HG02623 (cell line): ENCODE measurements at regions not wholly inside any gene's neighbourhood (a gene's known extent, or its start where the extent isn't known, plus 50 kb on each side); places are given as distances from the start of the nearest gene placed in this dataset.
"Not testable (repeated sequence)": the region's sequence is repeated elsewhere in the genome, so short reads cannot be mapped to it uniquely, and the experiment has no call there.

Experiments
- ATAC-seq: cut with Tn5 transposase; IDR thresholded peaks from one replicate; pipeline ENCODE4 v1.9.1; 2021; ENCODE audit warnings: moderate library complexity; ENCODE audit not compliant: unreplicated experiment

- no peak for ATAC-seq
These were observed 348.0 kb downstream of the NPR3 start for GRCh38 chr5:33059081-33059480.

- ATAC-seq, result no peak
These were observed 354.0 kb downstream of the NPR3 start for GRCh38 chr5:33065131-33065530.

GRCh38 chr5:33067291-33067690, 356.2 kb downstream of the NPR3 start:
- ATAC-seq, result no peak

GRCh38 chr5:33068786-33069185, 357.7 kb downstream of the NPR3 start:
- no peak for ATAC-seq

GRCh38 chr5:33072296-33072695, 361.2 kb downstream of the NPR3 start:
- ATAC-seq, result no peak

- no peak for ATAC-seq
These were observed 361.6 kb downstream of the NPR3 start for GRCh38 chr5:33072726-33073125.

GRCh38 chr5:33073881-33074327, 362.8 kb downstream of the NPR3 start:
- ATAC-seq, result no peak

GRCh38 chr5:33074548-33074947, 363.4 kb downstream of the NPR3 start:
- no peak for ATAC-seq

- ATAC-seq, result no peak
These were observed 364.6 kb downstream of the NPR3 start for GRCh38 chr5:33075731-33076130.

GRCh38 chr5:33079548-33079947, 361.2 kb upstream of the TARS1 start:
- ATAC-seq, result no peak

GRCh38 chr5:33080287-33080686, 360.5 kb upstream of the TARS1 start:
- no peak for ATAC-seq

GRCh38 chr5:33088176-33088575, 352.6 kb upstream of the TARS1 start:
- ATAC-seq, result no peak

- no peak for ATAC-seq
These were observed 349.0 kb upstream of the TARS1 start for GRCh38 chr5:33091571-33092363.

- no peak for ATAC-seq
These were observed 348.0 kb upstream of the TARS1 start for GRCh38 chr5:33092719-33093118.

- ATAC-seq, result no peak
These were observed 338.2 kb upstream of the TARS1 start for GRCh38 chr5:33102551-33102950.

- ATAC-seq, result no peak
These were observed 335.2 kb upstream of the TARS1 start for GRCh38 chr5:33105521-33105941.

GRCh38 chr5:33110496-33110895, 330.3 kb upstream of the TARS1 start:
- ATAC-seq, result not testable (repeated sequence)

- no peak for ATAC-seq
These were observed 326.4 kb upstream of the TARS1 start for GRCh38 chr5:33114361-33114760.

- no peak for ATAC-seq
These were observed 325.3 kb upstream of the TARS1 start for GRCh38 chr5:33115467-33115866.

GRCh38 chr5:33118761-33119415, 321.9 kb upstream of the TARS1 start:
- no peak for ATAC-seq

GRCh38 chr5:33120671-33121070, 320.1 kb upstream of the TARS1 start:
- no peak for ATAC-seq

GRCh38 chr5:33129309-33129708, 311.5 kb upstream of the TARS1 start:
- ATAC-seq, result no peak
